Pons (tissue), 1 donor: ENCODE measurements at regions not wholly inside any gene's neighbourhood (a gene's known extent, or its start where the extent isn't known, plus 50 kb on each side); places are given as distances from the start of the nearest gene placed in this dataset.
"Not testable (repeated sequence)": the region's sequence is repeated elsewhere in the genome, so short reads cannot be mapped to it uniquely, and the experiment has no call there.

ENCODE experiments used
- DNase-seq: peaks from one replicate; pipeline ENCODE4 v3.0.0-alpha.2; 2016; ENCODE audit warnings: low spot score

- DNase-seq = no peak
Measured at GRCh38 chrX:77160301-77160700, 286.9 kb upstream of the FGF16 start.

DNA sequence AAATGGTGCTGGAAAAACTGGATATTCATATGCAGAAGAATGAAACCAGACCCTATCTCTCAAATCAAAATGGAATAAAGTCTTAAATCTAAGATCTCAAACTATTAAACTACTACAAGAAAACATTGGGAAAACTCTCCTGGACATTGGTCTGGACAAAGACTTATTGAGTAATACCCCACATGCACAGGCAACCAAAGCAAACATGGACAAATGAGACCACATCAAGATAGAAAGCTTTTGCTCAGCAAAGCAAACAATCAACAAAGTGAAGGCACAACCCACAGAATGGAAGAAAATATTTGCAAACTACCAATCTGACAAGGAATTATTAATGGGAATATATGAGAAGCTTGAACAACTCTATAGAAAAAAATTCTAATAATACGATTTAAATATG, 284.4 kb upstream of the FGF16 start:
- no peak for DNase-seq

GRCh38 chrX:77167993-77168392, 279.2 kb upstream of the FGF16 start:
- DNase-seq = no peak

DNA sequence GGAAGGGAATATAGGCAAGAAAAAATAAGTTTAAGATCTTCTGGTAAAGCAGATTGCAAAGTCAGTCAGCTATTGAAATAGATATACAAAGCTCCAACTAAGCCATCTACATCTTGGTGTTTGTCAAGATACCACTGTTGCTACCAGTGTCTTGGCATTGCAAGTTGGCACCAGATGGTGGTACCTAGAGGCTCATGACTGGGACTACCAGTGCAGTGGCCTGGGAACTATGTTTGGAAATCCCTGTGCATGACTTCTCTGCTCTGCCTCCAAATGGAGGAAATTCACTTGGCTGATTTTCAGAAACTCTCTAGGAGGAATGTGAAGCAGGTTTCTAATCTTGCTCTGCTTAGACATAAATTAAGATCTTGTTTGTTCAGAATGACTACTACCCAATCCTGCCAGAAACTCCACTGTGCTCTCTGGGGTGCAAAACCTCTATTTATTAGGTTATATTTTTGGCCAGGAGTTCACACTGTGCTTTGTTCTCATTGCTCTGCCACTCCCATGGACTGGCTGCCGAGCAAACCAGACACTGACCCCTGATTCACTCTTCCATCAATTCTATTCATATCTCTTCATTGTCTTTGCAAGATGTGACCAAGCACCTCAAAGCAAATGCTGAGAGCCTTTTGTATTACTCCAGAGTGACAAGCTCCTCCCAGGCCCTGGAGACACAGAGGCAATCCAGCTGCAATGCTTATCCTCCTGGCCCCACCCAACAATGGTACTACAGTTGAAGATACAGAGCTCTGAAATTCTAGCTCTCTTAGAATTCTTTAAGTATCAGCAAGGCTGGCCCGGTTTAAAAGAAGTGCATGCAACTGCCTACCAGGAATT, 272.3 kb upstream of the FGF16 start:
- no peak for DNase-seq

DNA sequence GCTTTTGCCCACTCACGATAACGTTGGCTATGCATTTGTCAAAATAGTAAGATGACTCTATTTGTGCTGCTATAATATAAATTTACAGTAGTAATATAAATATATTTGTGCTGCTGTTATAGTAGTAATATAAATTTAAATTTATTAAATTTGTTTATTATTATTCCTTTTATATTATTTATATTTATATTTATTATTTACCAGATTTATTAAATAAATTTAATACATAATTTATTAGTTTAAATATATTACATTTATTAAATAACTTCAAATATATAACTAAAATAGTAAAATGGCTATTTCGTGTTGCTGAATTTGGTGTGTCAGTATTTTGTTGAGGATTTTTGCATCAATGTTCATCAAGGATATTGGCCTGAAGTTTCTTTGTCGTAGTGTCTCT, 246.5 kb upstream of the FGF16 start:
- DNase-seq = no peak

DNA sequence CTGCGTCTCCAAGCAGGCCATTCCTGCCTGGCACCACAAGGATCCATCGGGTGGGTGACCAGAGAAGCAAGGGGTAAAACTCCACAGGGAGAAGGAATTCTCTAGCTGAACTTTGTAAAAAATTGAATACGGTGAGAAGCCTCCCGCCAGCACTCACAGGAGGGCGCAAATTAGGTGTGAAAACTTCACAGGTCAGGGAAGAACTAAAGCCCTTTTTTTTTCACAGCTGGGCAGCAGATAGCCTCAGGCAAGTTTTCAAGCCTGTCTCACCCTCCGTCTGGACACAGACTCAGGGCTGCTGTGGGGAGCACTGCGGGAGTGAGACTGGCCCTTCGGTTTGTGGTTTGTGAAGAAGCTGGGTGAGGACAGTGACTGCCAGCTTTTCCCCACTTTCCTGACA, 224.1 kb upstream of the FGF16 start:
- DNase-seq = no peak

DNA sequence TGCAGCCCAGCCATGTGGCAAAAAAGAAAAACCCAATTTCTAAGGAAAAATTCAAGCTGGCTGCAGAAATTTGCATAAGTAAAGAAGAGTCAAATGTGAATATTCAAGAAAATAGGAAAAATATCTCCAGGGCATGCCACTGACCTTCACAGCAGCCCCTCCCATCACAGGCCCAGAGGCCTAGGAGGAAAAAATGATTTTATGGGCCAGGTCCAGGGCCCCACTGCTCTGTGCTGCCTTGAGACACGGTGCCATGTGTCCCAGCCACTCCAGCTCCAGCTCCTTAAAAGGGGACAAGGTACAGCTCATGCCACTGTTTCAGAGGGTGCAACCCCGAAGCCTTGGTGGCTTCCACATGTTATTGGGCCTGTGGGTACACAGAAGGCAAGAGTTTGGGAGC, 182.7 kb upstream of the FGF16 start:
- no peak for DNase-seq

DNA sequence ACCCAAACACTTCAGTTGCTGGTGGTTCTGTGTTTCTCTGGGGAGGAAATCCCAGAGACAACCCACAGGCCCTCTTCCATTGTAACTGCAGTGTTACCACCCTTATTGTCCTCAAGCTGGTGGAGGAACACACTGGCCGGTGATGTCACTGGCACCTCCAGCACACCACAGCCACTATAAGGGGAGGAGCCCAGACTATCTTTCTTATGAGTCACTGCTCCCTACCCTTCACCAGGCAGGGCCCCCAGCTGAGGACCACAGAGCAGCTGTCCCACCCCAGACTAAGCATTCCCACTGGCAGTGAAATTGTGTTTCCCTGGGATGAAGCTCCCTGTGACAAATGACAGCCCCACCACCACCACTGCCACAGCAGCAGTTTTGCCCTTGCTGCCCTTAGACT, 171.8 kb upstream of the FGF16 start:
- no peak for DNase-seq

DNA sequence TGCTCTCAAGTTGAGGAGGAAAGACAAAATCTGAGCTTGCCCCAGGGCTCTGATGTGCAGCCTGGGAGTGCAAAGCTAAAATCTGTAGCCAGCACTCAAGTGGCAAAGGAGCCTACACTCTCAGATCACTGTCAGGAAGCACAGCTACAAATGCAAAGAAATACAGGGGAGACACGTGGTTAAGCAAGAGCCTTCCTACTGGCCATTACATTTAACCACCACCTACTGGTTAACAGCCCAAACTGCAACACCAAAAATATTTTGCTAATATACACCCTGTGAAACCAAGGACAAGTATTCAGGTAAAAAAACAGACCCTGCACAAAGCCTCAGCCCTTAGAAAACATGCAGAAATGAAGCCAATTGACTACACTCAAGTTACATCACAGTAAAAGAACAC, 170.4 kb upstream of the FGF16 start:
- DNase-seq = no peak

DNA sequence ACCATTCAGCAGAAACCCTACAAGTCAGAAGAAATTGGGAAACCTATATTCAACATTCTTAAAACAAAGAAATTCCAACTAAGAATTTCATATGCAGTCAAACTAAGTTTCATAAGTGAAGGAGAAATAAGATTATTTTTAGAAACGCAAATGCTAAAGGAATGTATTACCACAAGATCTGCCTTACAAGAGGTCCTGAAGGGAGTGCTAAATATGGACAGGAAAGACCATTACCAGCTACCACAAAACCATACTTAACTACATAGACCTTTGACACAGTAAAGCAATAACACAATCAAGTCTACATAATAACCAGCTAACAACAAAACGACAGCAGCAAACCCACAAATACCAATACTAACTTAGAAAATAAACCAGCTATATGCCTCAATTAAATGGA, 169.3 kb upstream of the FGF16 start:
- no peak for DNase-seq

DNA sequence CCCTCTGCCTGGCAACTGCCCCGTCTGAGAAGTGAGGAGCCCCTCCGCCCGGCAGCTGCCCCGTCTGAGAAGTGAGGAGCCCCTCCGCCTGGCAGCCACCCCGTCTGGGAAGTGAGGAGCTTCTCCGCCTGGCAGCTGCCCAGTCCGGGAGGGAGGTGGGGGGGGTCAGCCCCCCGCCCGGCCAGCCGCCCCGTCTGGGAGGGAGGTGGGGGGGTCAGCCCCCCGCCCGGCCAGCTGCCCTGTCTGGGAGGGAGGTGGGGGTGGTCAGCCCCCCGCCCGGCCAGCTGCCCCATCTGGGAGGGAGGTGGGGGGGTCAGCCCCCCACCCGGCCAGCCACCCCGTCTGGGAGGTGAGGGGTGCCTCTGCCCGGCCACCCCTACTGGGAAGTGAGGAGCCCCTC, 167.8 kb upstream of the FGF16 start:
- DNase-seq = not testable (repeated sequence)

GRCh38 chrX:77293331-77293995, 153.7 kb upstream of the FGF16 start:
- no peak for DNase-seq

- no peak for DNase-seq
Measured at GRCh38 chrX:77298296-77298695, 148.9 kb upstream of the FGF16 start.

DNA sequence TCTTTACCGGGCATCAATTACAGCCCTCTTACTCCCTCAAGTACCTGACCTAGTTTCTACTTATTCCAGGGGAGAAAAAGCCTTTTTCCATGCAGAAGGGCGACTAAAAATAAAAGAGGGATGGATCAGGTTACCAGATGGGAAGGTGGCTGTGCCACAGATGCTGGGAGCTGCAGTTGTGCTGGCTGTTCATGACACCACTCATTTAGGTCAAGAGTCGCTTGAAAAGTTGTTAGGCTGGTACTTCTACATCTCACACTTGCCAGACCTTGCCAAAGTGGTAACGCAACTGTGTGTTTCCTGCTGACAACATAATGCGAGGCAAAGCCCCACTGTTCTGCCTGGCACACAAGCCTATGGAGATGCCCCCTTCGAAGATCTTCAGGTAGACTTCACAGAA, 148.4 kb upstream of the FGF16 start:
- DNase-seq = no peak

DNA sequence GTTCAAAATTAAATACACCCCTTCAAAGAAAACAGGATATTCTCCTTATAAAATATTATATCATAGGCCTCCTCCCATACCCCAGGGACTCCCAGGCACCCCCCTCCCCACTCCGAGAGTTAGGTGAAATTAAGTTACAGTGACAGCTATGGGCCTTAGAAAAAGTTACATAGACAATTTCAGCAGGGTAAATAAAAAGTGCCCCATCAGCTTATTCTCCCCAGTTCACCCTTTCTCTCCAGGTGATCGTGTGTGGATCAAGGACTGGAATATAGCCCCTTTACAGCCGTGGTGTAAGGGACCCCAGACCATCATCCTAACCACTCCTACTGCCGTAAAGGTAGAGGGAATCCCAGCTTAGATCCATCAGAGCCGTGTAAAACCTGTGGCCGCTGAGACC, 147.6 kb upstream of the FGF16 start:
- DNase-seq = no peak

DNA sequence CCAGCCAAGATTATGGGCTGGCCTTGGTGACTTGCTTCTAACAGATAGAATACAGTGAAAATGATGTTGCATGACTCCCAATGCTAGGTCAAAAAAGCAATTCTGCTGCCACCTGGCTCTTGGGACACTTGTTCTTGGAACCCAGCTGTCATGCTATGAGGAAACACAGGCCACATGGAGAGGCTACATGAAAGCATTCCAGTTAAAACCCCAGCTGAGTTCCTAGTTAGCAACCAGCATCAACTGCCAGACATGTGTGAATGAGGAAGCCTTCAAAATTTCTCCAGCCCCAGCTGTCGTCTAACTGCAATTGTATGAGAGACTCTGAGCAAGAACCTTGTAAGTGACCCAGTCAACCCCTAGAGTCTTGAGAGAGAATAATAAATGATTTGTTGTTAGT, 105.2 kb upstream of the FGF16 start:
- no peak for DNase-seq

GRCh38 chrX:77346859-77347258, 100.3 kb upstream of the FGF16 start:
- DNase-seq = no peak

GRCh38 chrX:77347572-77347971, 99.6 kb upstream of the FGF16 start:
- DNase-seq = no peak

DNA sequence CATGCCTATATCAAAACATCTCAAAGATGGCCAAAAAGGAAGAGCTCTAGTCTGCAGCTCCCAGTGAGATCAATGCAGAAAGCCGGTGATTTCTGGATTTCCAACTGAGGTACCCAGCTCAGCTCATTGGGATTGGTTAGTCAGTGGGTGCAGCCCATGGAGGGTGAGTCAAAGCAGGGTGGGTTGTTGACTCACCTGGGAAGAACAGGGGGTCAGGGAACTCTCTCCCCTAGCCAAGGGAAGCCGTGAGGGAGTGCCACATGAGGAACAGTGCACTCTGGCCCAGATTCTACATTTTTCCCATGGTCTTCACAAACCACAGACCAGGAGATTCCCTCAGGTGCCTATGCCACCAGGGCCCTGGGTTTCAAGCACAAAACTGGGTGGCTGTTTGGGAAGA, 57.3 kb upstream of the FGF16 start:
- no peak for DNase-seq

DNA sequence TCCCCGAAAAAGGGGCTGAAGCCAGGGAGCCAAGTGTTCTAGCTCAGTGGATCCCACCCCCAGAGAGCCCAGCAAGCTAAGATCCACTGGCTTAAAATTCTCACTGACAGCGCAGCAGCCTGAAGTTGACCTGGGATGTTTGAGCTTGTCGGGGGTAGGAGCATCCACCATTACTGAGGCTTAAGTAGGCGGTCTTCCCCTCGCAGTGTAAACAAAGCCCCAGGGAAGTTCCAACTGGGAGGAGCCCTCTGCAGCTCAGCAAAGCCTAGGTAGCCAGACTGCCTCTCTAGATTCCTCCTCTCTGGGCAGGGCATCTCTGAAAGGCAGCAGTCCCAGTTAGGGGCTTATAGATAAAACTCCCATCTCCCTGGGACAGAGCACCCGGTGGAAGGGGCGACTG, 56.8 kb upstream of the FGF16 start:
- DNase-seq = not testable (repeated sequence)

DNA sequence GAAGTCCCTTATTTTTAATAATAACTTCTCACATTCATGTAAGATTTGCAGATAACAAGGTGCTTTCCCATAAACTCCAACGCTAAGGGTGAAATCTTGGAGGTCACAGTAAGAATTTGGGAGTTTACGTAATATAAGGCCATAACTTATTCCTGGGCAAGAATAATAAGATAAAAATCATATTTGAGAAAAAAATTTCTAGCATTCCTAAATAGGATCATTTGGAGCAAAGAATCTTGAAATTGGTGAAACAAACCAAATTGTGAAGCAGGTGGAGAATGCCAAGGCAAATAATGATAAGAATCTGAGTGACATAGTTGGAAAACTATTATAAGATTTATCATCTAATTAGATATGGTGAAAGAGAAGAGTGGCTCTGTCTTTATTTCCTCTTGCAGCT, 50.4 kb upstream of the FGF16 start:
- no peak for DNase-seq
